Naive thymus-derived CD4-positive, alpha-beta T cell (primary cell): ENCODE measurements at regions not wholly inside any gene's neighbourhood (a gene's known extent, or its start where the extent isn't known, plus 50 kb on each side); places are given as distances from the start of the nearest gene placed in this dataset.
"Not testable (repeated sequence)": the region's sequence is repeated elsewhere in the genome, so short reads cannot be mapped to it uniquely, and the experiment has no call there.

Experiments
- ATAC-seq: fragments of 150-1000 bp; cut with Tn5 transposase; 2 replicates; pipeline ENCODE4 v1.10.0; 2021; ENCODE audit warnings: mild to moderate bottlenecking, moderate library complexity
- CTCF ChIA-PET: fragments of 350-600 bp; sonication (Branson Sonifier 250); formaldehyde crosslinking; loops from one replicate; lab custom pipeline; 2021; ENCODE audit warnings: antibody characterized with exemption; lab: Charles Lee
- POLR2A ChIA-PET: fragments of 350-600 bp; sonication (Branson Sonifier 250); formaldehyde crosslinking; loops from one replicate; lab custom pipeline; 2021; ENCODE audit warnings: antibody characterized with exemption, inconsistent platforms; lab: Charles Lee
- DNase-seq, 9 donors: peaks; one replicate each; pipeline versions ENCODE4 v3.0.0 to v3.0.0-alpha.2; 2020 to 2022; ENCODE audit warnings: mixed read lengths in 1 of 9
- H3K27ac ChIP-seq: one replicate; pipeline ENCODE4 v1.7.0; 2013; ENCODE audit warnings: mild to moderate bottlenecking, low read depth, low read length, moderate library complexity
- H3K27me3 ChIP-seq, 2 donors: one replicate each; pipeline ENCODE4 v1.7.0; 2013; ENCODE audit warnings: low read length in 2 of 2, mild to moderate bottlenecking in 2 of 2, moderate library complexity in 2 of 2; ENCODE audit not compliant: control insufficient read depth in 2 of 2, insufficient read depth in 2 of 2
- H3K36me3 ChIP-seq, 3 experiments: 1 replicate in 2 of 3; 2 replicates in 1 of 3; pipeline ENCODE4 v1.7.0; 2013; ENCODE audit warnings: low read length in 3 of 3, mild to moderate bottlenecking in 3 of 3, moderate library complexity in 1 of 3; ENCODE audit not compliant: insufficient read depth in 3 of 3, control insufficient read depth in 2 of 3
- H3K4me1 ChIP-seq, 2 donors: one replicate each; pipeline ENCODE4 v1.7.0; 2013; ENCODE audit warnings: low read length in 2 of 2, mild to moderate bottlenecking in 2 of 2, moderate library complexity in 1 of 2; ENCODE audit not compliant: control insufficient read depth in 2 of 2, insufficient read depth in 2 of 2
- H3K4me3 ChIP-seq: 2 replicates; pipeline ENCODE4 v1.7.0; 2013; ENCODE audit warnings: mild to moderate bottlenecking, low read length
- H3K9me3 ChIP-seq, 3 experiments: 1 replicate in 2 of 3; 2 replicates in 1 of 3; pipeline ENCODE4 v1.7.0; 2013; ENCODE audit warnings: low read length in 3 of 3; ENCODE audit not compliant: control insufficient read depth in 2 of 3
- H3K27ac Mint-ChIP-seq, 9 donors: one replicate each; pipeline ENCODE4 v1.8.0; 2020 to 2022; ENCODE audit warnings: mixed read lengths in 9 of 9, mild to moderate bottlenecking in 8 of 9, moderate library complexity in 5 of 9, inconsistent platforms in 2 of 9
- H3K27me3 Mint-ChIP-seq, 5 donors: one replicate each; pipeline ENCODE4 v1.8.0; 2021 to 2022; ENCODE audit warnings: mixed read lengths in 5 of 5, mild to moderate bottlenecking in 1 of 5
- H3K36me3 Mint-ChIP-seq, 5 donors: one replicate each; pipeline ENCODE4 v1.8.0; 2020 to 2022; ENCODE audit warnings: mixed read lengths in 5 of 5, mild to moderate bottlenecking in 3 of 5, inconsistent platforms in 1 of 5
- H3K4me1 Mint-ChIP-seq, 7 donors: one replicate each; pipeline ENCODE4 v1.8.0; 2020 to 2022; ENCODE audit warnings: mixed read lengths in 7 of 7, mild to moderate bottlenecking in 3 of 7, inconsistent platforms in 1 of 7
- H3K4me3 Mint-ChIP-seq, 10 donors: one replicate each; pipeline ENCODE4 v1.8.0; 2020 to 2022; ENCODE audit warnings: mild to moderate bottlenecking in 10 of 10, mixed read lengths in 10 of 10, moderate library complexity in 6 of 10, inconsistent platforms in 2 of 10
- H3K9me3 Mint-ChIP-seq, 11 donors: one replicate each; pipeline ENCODE4 v1.8.0; 2020 to 2022; ENCODE audit warnings: mixed read lengths in 11 of 11, mild to moderate bottlenecking in 4 of 11, inconsistent platforms in 1 of 11, moderate library complexity in 1 of 11
- intact Hi-C, 2 donors: fragments of 100-400 bp; cut with micrococcal nuclease; formaldehyde crosslinking; loops; one replicate each; pipeline ENCODE4 v1.15.1; 2023

DNA sequence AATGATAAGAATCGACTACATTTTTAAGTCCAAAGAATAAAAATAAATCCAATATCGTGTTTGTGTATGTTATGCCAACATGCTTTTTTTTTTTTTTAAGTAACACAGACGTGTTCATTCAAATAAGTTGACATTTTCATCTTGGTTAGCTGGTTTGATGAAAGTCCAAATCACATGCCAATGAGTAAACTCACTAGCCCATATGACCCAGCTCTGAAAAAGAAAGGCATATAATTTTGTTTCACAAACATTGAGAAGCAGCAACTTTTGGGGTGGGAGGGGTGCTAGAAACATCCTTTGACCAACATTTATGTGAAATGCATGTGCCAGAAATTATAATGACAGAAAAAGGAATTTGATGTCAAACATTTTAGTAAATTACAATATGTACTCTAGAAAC is 61.6 kb upstream of the SPP1 start:
- no peak for DNase-seq
- POLR2A ChIA-PET: no interaction called here

DNA sequence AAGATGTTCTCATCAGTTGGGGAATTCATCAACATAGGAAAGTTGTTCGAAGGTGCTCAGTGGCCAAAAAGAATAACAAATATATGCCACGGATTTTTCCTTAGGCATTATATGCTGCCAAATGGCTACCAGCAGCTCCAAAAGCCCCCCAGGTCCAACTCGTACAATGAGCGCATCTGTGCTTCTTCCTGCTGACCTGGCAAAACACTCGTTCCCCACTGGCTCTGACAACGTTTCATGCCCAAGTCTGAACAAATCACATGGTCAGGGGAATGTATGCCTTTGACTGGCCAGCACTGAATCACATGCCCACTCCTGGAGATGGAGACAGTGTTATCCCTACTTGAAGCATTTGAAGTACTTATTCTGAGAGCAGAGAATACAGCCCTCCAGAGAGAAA is 59.9 kb upstream of the SPP1 start:
- no peaks in the 10 kb centered on the region for H3K9me3 Mint-ChIP-seq
- no peak for DNase-seq
- H3K4me3 Mint-ChIP-seq: no peak overlapping the region
- H3K36me3 Mint-ChIP-seq: no peaks in the 10 kb centered on the region
- H3K27me3 Mint-ChIP-seq: peaks cover 0 to 26% (median 3%) of the 10 kb centered on the region in 5 donors
- Histone ChIP-seq H3K4me3 (no peak overlapping the region), H3K27ac (no peak overlapping the region), H3K36me3 (no peaks in the 10 kb centered on the region), H3K4me1 (no peaks in the 10 kb centered on the region), H3K9me3 (no peaks in the 10 kb centered on the region), H3K27me3 (no peaks in the 10 kb centered on the region)
- CTCF ChIA-PET: no interaction called here
- no peak overlapping the region for H3K27ac Mint-ChIP-seq
- POLR2A ChIA-PET: interaction anchor here (0.6 kb wide), 1 partner anchor 1342 kb away, joined by 4 read pairs; no protein-coding TSS in a partner anchor
- H3K4me1 Mint-ChIP-seq: peaks cover 0 to 2% (median 0%) of the 10 kb centered on the region in 7 donors
- no peak for ATAC-seq
- intact Hi-C loops: no loop called here

More for the DNA sequence above, 61.6 kb upstream of the SPP1 start:
- Mint-ChIP-seq H3K27me3 (peaks cover 6 to 26% (median 16%) of the 10 kb centered on the region in 5 donors), H3K4me1 (peaks cover 0 to 2% (median 0%) of the 10 kb centered on the region in 7 donors), H3K4me3 (no peak overlapping the region), H3K27ac (no peak overlapping the region), H3K36me3 (no peaks in the 10 kb centered on the region), H3K9me3 (peaks cover 0 to 3% (median 0%) of the 10 kb centered on the region in 11 donors)
- intact Hi-C loops: no loop called here
- H3K36me3 ChIP-seq: no peaks in the 10 kb centered on the region
- H3K4me3 ChIP-seq: no peak overlapping the region
- no peak for ATAC-seq
- no peaks in the 10 kb centered on the region for H3K27me3 ChIP-seq
- CTCF ChIA-PET: no interaction called here
- no peaks in the 10 kb centered on the region for H3K4me1 ChIP-seq
- no peaks in the 10 kb centered on the region for H3K9me3 ChIP-seq
- H3K27ac ChIP-seq: no peak overlapping the region

DNA sequence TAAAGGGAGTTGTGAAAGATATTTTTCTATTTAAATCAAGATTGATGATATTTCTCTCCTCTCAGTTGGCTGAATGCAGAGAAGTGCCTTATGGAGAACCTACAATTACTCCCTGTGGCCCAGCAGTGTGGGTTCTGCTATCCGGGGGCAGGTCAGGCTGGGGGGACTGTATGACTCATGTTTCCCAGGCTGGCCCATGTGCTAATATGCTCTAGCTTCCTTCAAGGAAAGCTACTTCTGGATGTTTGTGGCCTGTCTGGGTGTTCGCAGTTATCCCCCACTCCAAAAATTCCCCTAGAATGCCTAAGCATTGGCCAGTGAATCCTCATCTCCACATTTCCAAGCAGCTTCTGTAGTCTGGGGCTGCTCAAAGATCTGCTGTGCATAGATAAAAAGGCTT is 58.9 kb upstream of the SPP1 start:
- Mint-ChIP-seq H3K4me1 (peaks cover 0 to 2% (median 0%) of the 10 kb centered on the region in 7 donors), H3K9me3 (no peaks in the 10 kb centered on the region), H3K36me3 (no peaks in the 10 kb centered on the region), H3K4me3 (no peak overlapping the region), H3K27ac (no peak overlapping the region), H3K27me3 (peaks cover 0 to 21% (median 3%) of the 10 kb centered on the region in 5 donors)
- POLR2A ChIA-PET: no interaction called here
- H3K27me3 ChIP-seq: no peaks in the 10 kb centered on the region
- H3K4me1 ChIP-seq: no peaks in the 10 kb centered on the region
- no peak for ATAC-seq
- CTCF ChIA-PET: no interaction called here
- intact Hi-C loops: no loop called here
- no peak overlapping the region for H3K27ac ChIP-seq
- no peak for DNase-seq
- H3K9me3 ChIP-seq: no peaks in the 10 kb centered on the region
- H3K4me3 ChIP-seq: no peak overlapping the region
- no peaks in the 10 kb centered on the region for H3K36me3 ChIP-seq

DNA sequence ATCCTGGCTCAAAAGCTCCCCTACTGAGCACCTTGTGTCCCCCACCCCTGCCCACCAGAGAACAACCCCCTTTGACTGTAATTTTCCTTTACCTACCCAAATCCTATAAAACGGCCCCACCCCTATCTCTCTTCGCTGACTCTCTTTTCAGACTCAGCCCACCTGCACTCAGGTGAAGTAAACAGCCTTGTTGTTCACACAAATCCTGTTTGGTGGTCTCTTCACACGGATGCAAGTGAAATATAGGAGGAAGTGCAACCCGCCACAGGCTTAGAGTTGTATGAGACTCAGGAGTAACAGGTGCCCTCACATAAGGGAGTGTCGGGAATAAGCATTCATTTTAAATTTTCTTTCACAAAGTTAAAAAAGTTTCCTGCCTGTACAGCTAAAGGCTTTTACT is 57.6 kb upstream of the SPP1 start:
- POLR2A ChIA-PET, H3K27ac Mint-ChIP-seq, DNase-seq, H3K9me3 Mint-ChIP-seq, H3K27me3 ChIP-seq, ATAC-seq, H3K4me3 ChIP-seq, H3K9me3 ChIP-seq, H3K36me3 Mint-ChIP-seq, intact Hi-C loops, H3K27ac ChIP-seq, H3K4me1 ChIP-seq, H3K36me3 ChIP-seq, H3K4me1 Mint-ChIP-seq, H3K4me3 Mint-ChIP-seq: not testable (repeated sequence)
- peaks cover 0 to 15% (median 3%) of the 10 kb centered on the region in 5 donors for H3K27me3 Mint-ChIP-seq
- CTCF ChIA-PET: interaction anchor here (0.9 kb wide), 1 partner anchor 37 kb away, joined by 4 read pairs; no protein-coding TSS in a partner anchor

DNA sequence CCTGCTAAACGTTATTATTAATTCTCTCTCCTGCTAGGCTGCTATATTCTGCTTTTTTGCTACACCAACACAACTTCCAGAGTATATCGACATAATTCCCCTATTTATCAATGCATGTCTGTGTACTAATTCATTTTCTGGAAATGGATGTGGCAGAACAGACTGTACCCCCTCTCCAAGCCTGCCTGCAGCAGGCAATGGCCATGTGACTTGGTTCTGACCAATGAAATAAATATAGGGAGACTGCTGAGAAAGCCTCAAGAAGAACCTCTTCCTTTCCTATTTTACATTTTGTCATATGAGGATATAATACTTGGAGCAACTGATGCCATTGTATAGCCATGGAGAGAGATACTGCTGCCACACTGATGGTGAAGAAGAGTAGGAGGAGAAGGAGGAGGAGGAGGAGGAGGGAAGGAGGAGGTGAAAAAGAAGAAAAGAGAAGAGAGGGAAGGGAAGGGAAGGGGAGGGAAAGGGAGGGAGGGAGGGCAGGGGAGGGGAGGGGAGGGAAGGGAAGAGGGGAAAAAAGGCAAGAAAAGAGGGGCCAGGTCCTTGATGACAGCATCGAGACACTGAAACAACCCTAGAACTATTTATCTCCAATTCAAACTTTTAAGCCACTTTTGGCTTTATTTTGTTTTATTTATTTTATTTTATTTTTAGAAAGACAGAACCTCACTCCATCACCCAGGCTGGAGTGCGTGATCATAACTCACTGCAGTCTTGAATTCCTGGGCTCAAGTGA is 57.0 kb upstream of the SPP1 start:
- POLR2A ChIA-PET: no interaction called here

DNA sequence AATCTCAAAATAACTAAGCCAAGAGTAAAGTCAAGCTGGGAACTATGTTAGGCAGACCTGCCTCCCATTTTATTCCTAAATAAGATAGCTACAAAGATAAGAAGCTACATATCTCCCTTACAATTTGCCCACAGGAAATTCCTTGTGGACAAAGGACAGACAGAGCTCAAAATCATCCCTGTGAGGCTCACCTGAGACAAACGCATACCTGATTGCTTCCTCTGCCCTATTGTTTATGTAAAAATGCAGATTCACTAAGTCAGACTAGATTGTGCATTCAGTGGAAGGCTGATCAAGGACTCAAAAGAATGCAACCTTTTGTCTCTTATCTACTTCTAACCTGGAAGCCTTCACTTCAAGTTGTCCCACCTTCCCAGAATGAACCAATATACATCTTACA is 56.2 kb upstream of the SPP1 start:
- H3K9me3 ChIP-seq, H3K27me3 ChIP-seq, H3K9me3 Mint-ChIP-seq, intact Hi-C loops, H3K27ac ChIP-seq, CTCF ChIA-PET, ATAC-seq, H3K27ac Mint-ChIP-seq, H3K4me3 Mint-ChIP-seq, H3K4me1 ChIP-seq, DNase-seq, H3K36me3 ChIP-seq, H3K36me3 Mint-ChIP-seq, H3K4me3 ChIP-seq, POLR2A ChIA-PET, H3K4me1 Mint-ChIP-seq: not testable (repeated sequence)
- peaks cover 0 to 13% (median 3%) of the 10 kb centered on the region in 5 donors for H3K27me3 Mint-ChIP-seq

More for the DNA sequence above, 57.0 kb upstream of the SPP1 start:
- no peaks in the 10 kb centered on the region for H3K4me1 Mint-ChIP-seq
- CTCF ChIA-PET: interaction anchor here (0.9 kb wide), 1 partner anchor 37 kb away, joined by 4 read pairs; no protein-coding TSS in a partner anchor
- ATAC-seq (no peak), DNase-seq (no peak)
- Histone ChIP-seq H3K27me3 (no peaks in the 10 kb centered on the region), H3K27ac (no peak overlapping the region), H3K4me1 (no peaks in the 10 kb centered on the region), H3K9me3 (no peaks in the 10 kb centered on the region), H3K4me3 (no peak overlapping the region), H3K36me3 (no peaks in the 10 kb centered on the region)
- intact Hi-C loops: no loop called here
- H3K9me3 Mint-ChIP-seq: no peaks in the 10 kb centered on the region
- H3K36me3 Mint-ChIP-seq: no peaks in the 10 kb centered on the region
- no peak overlapping the region for H3K27ac Mint-ChIP-seq
- peaks cover 0 to 15% (median 3%) of the 10 kb centered on the region in 5 donors for H3K27me3 Mint-ChIP-seq
- no peak overlapping the region for H3K4me3 Mint-ChIP-seq

DNA sequence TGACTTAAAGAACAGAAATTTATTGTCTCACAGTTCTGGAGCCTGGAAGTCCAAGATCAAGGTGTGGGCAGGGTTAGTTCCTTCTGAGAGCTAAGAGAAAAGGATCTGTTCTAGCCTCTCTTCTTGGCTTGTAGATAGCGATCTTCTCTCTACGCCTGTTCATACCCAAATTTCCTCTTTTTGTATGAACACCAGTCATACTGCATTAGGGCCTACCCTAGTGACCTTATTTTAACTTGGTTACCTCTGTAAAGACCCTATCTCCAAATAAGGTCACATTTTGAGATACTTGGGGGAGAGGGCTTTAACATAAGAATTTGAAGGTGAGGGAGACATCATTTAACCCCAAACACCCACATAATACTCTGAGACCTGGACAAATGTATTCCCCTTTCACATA is 55.6 kb upstream of the SPP1 start:
- H3K9me3 ChIP-seq: no peaks in the 10 kb centered on the region
- Mint-ChIP-seq H3K27ac (no peak overlapping the region), H3K4me1 (no peaks in the 10 kb centered on the region), H3K36me3 (no peaks in the 10 kb centered on the region), H3K9me3 (no peaks in the 10 kb centered on the region), H3K4me3 (no peak overlapping the region), H3K27me3 (peaks cover 0 to 13% (median 6%) of the 10 kb centered on the region in 5 donors)
- DNase-seq (no peak), ATAC-seq (no peak)
- H3K27me3 ChIP-seq: no peaks in the 10 kb centered on the region
- H3K36me3 ChIP-seq: no peaks in the 10 kb centered on the region
- H3K27ac ChIP-seq: no peak overlapping the region
- POLR2A ChIA-PET: no interaction called here
- H3K4me3 ChIP-seq: no peak overlapping the region
- intact Hi-C loops: no loop called here
- CTCF ChIA-PET: no interaction called here
- H3K4me1 ChIP-seq: no peaks in the 10 kb centered on the region
